Hepatocyte (in vitro differentiated cells): ENCODE measurements at regions not wholly inside any gene's neighbourhood (a gene's known extent, or its start where the extent isn't known, plus 50 kb on each side); places are given as distances from the start of the nearest gene placed in this dataset.

Source experiments
- DNase-seq: peaks from one replicate; pipeline ENCODE4 v3.0.0-alpha.2; 2016; ENCODE audit warnings: low spot score
- H2AFZ ChIP-seq: fragments of 200-600 bp; sonication (generic); 2 replicates; pipeline ENCODE4 v1.6.0; 2016; ENCODE audit warnings: antibody characterized with exemption, mild to moderate bottlenecking
- H3K27ac ChIP-seq: fragments of 200-600 bp; sonication (generic); 2 replicates; pipeline ENCODE4 v1.5.1; 2016; ENCODE audit warnings: mild to moderate bottlenecking
- H3K27me3 ChIP-seq: fragments of 200-600 bp; sonication (generic); 2 replicates; pipeline ENCODE4 v1.6.1; 2016
- H3K36me3 ChIP-seq: fragments of 200-600 bp; sonication (generic); replicated peaks from 2 replicates; pipeline ENCODE4 v1.5.1; 2016; ENCODE audit warnings: low read depth; ENCODE audit not compliant: insufficient read depth
- H3K4me1 ChIP-seq: fragments of 200-600 bp; sonication (generic); 2 replicates; pipeline ENCODE4 v1.5.1; 2016; ENCODE audit warnings: mild to moderate bottlenecking, moderate library complexity; ENCODE audit not compliant: insufficient read depth
- H3K4me2 ChIP-seq: fragments of 200-600 bp; sonication (generic); 2 replicates; pipeline ENCODE4 v1.6.0; 2016
- H3K4me3 ChIP-seq: fragments of 200-600 bp; sonication (generic); 2 replicates; pipeline ENCODE4 v1.5.1; 2016; ENCODE audit warnings: mild to moderate bottlenecking
- H3K79me2 ChIP-seq: fragments of 200-600 bp; sonication (generic); 2 replicates; pipeline ENCODE4 v1.6.0; 2017; ENCODE audit warnings: mild to moderate bottlenecking
- H3K9me2 ChIP-seq: fragments of 200-600 bp; sonication (generic); replicated peaks from 2 replicates; pipeline ENCODE4 v1.6.0; 2017; ENCODE audit warnings: mild to moderate bottlenecking; ENCODE audit not compliant: insufficient read depth
- H3K9me3 ChIP-seq: fragments of 200-600 bp; sonication (generic); 2 replicates; pipeline ENCODE4 v1.5.1; 2016; ENCODE audit warnings: low read depth, mild to moderate bottlenecking
- H4K20me1 ChIP-seq: fragments of 200-600 bp; sonication (generic); 2 replicates; pipeline ENCODE4 v1.6.0; 2016; ENCODE audit warnings: mild to moderate bottlenecking; ENCODE audit not compliant: insufficient read depth, poor library complexity, severe bottlenecking
- CTCF ChIP-seq: fragments of 200-600 bp; sonication (generic); IDR thresholded peaks from 2 replicates; pipeline ENCODE4 v1.5.1; 2016; ENCODE audit warnings: antibody characterized with exemption, mild to moderate bottlenecking; ENCODE audit not compliant: poor library complexity
- EZH2 ChIP-seq: fragments of 200-600 bp; sonication (generic); IDR thresholded peaks from 2 replicates; pipeline ENCODE4 v1.6.1; 2016; ENCODE audit warnings: antibody characterized with exemption, mild to moderate bottlenecking, borderline replicate concordance
- EZH2phosphoT487 ChIP-seq: fragments of 200-600 bp; sonication (generic); IDR thresholded peaks from one replicate; pipeline ENCODE4 v1.6.1; 2018; ENCODE audit warnings: antibody characterized with exemption, mild to moderate bottlenecking, low read depth, moderate library complexity; ENCODE audit not compliant: unreplicated experiment, severe bottlenecking
- WGBS: methylation state at CpG from one replicate; pipeline ENCODE4 v1.1.6; 2016; ENCODE audit warnings: low lambda C conversion rate; ENCODE audit errors: missing lambda C conversion rate; 5-methylcytosine and 5-hydroxymethylcytosine counted together

- 68% methylated on average over 1 of the region's 1 CpG for WGBS
- H3K9me2 ChIP-seq: no peaks in the 10 kb centered on the region
- H3K27ac ChIP-seq: no peak overlapping the region
- no peaks in the 10 kb centered on the region for H3K36me3 ChIP-seq
- no peaks in the 10 kb centered on the region for H3K9me3 ChIP-seq
- no peaks in the 10 kb centered on the region for H3K27me3 ChIP-seq
- H3K4me1 ChIP-seq: no peaks in the 10 kb centered on the region
- no peak for TF ChIP-seq EZH2phosphoT487
- no peak for TF ChIP-seq EZH2
- TF ChIP-seq CTCF: no peak
- DNase-seq: no peak
- H3K79me2 ChIP-seq: no peaks in the 10 kb centered on the region
- no peak overlapping the region for H3K4me2 ChIP-seq
- no peak overlapping the region for H3K4me3 ChIP-seq
- no peak overlapping the region for H2AFZ ChIP-seq
- H4K20me1 ChIP-seq: no peaks in the 10 kb centered on the region
These were observed 546.6 kb downstream of the PCDH18 start for GRCh38 chr4:136985683-136986082.

- Histone ChIP-seq H3K9me3 (no peaks in the 10 kb centered on the region), H3K36me3 (no peaks in the 10 kb centered on the region), H2AFZ (no peak overlapping the region), H3K4me1 (no peaks in the 10 kb centered on the region), H3K27ac (no peak overlapping the region), H3K9me2 (no peaks in the 10 kb centered on the region), H3K79me2 (no peaks in the 10 kb centered on the region), H3K27me3 (no peaks in the 10 kb centered on the region), H3K4me2 (no peak overlapping the region), H3K4me3 (no peak overlapping the region), H4K20me1 (no peaks in the 10 kb centered on the region)
- no peak for TF ChIP-seq EZH2
- no peak for TF ChIP-seq CTCF
- no peak for TF ChIP-seq EZH2phosphoT487
- WGBS: 81% methylated on average over 4 of the region's 4 CpGs
- DNase-seq: no peak
These were observed 565.2 kb downstream of the PCDH18 start for GRCh38 chr4:136967069-136967468.

- no peaks in the 10 kb centered on the region for H4K20me1 ChIP-seq
- DNase-seq: no peak
- H3K4me3 ChIP-seq: no peak overlapping the region
- TF ChIP-seq EZH2phosphoT487: no peak
- TF ChIP-seq CTCF: no peak
- no peak for TF ChIP-seq EZH2
- no peak overlapping the region for H2AFZ ChIP-seq
- no peaks in the 10 kb centered on the region for H3K4me1 ChIP-seq
- no peaks in the 10 kb centered on the region for H3K27me3 ChIP-seq
- H3K4me2 ChIP-seq: no peak overlapping the region
- no peaks in the 10 kb centered on the region for H3K9me3 ChIP-seq
- H3K27ac ChIP-seq: no peak overlapping the region
- no peaks in the 10 kb centered on the region for H3K79me2 ChIP-seq
- H3K9me2 ChIP-seq: no peaks in the 10 kb centered on the region
- 76% methylated on average over 3 of the region's 3 CpGs for WGBS
- no peaks in the 10 kb centered on the region for H3K36me3 ChIP-seq
These were observed 566.8 kb downstream of the PCDH18 start for GRCh38 chr4:136965478-136965877.

- H3K9me3 ChIP-seq: no peaks in the 10 kb centered on the region
- H3K36me3 ChIP-seq: no peaks in the 10 kb centered on the region
- DNase-seq: no peak
- no peaks in the 10 kb centered on the region for H3K4me1 ChIP-seq
- no peak overlapping the region for H3K27ac ChIP-seq
- H2AFZ ChIP-seq: no peak overlapping the region
- H3K4me2 ChIP-seq: no peak overlapping the region
- H3K27me3 ChIP-seq: no peaks in the 10 kb centered on the region
- no peak for TF ChIP-seq EZH2
- TF ChIP-seq CTCF: no peak
- TF ChIP-seq EZH2phosphoT487: no peak
- no peak overlapping the region for H3K4me3 ChIP-seq
- no peaks in the 10 kb centered on the region for H4K20me1 ChIP-seq
- 77% methylated on average over 2 of the region's 2 CpGs for WGBS
- H3K9me2 ChIP-seq: no peaks in the 10 kb centered on the region
- H3K79me2 ChIP-seq: no peaks in the 10 kb centered on the region
These were observed 569.4 kb downstream of the PCDH18 start for GRCh38 chr4:136962868-136963267.
